Sigmoid colon (tissue), 6 donors: ENCODE measurements at regions not wholly inside any gene's neighbourhood (a gene's known extent, or its start where the extent isn't known, plus 50 kb on each side); places are given as distances from the start of the nearest gene placed in this dataset.

ENCODE experiments used
- DNase-seq: peaks from one replicate; pipeline ENCODE4 v3.0.0-alpha.2; 2019
- H3K27ac ChIP-seq, 4 donors: fragments of 200-600 bp; sonication (generic); one replicate each; pipeline ENCODE4 v1.5.1; 2016 to 2019; ENCODE audit warnings: mild to moderate bottlenecking in 1 of 4
- H3K27me3 ChIP-seq, 3 donors: fragments of 200-600 bp; sonication (generic); one replicate each; pipeline ENCODE4 v1.5.1; 2019; ENCODE audit warnings: mild to moderate bottlenecking in 1 of 3
- H3K36me3 ChIP-seq, 4 donors: fragments of 200-600 bp; sonication (generic); one replicate each; pipeline ENCODE4 v1.5.1; 2016 to 2019
- H3K4me1 ChIP-seq, 4 donors: fragments of 200-600 bp; sonication (generic); one replicate each; pipeline ENCODE4 v1.5.1; 2017 to 2019
- H3K4me3 ChIP-seq, 4 donors: fragments of 200-600 bp; sonication (generic); one replicate each; pipeline ENCODE4 v1.5.1; 2017 to 2019; ENCODE audit warnings: mild to moderate bottlenecking in 2 of 4, moderate library complexity in 1 of 4
- H3K9me3 ChIP-seq, 4 donors: fragments of 200-600 bp in 3 of 4; sonication (generic) in 3 of 4; one replicate each; pipeline versions ENCODE4 v1.5.1 to v1.6.1; 2013 to 2019
- CTCF ChIP-seq, 4 experiments: fragments of 450-650 bp in 3 of 4; fragments of 200-600 bp in 1 of 4; IDR thresholded peaks; one replicate each; pipeline ENCODE4 v1.5.1; 2016 to 2019; ENCODE audit warnings: antibody characterized with exemption in 4 of 4, mild to moderate bottlenecking in 3 of 4, moderate library complexity in 2 of 4
- EP300 ChIP-seq, 4 donors: sonication (generic); formaldehyde crosslinking; IDR thresholded peaks; one replicate each; pipeline ENCODE4 v1.6.1; 2017; ENCODE audit warnings: antibody characterized with exemption in 4 of 4
- POLR2A ChIP-seq, 2 donors: fragments of 450-650 bp; IDR thresholded peaks; one replicate each; pipeline ENCODE4 v1.6.1; 2016; ENCODE audit warnings: antibody characterized with exemption in 2 of 2, mild to moderate bottlenecking in 2 of 2, moderate library complexity in 2 of 2
- POLR2AphosphoS5 ChIP-seq, 4 donors: sonication (generic); formaldehyde crosslinking; IDR thresholded peaks; one replicate each; pipeline ENCODE4 v1.6.1; 2017; ENCODE audit warnings: antibody characterized with exemption in 4 of 4
- WGBS, 2 donors: extraction: QIAGEN DNeasy Blood & Tissue Kit; methylation state at CpG; one replicate each; pipeline ENCODE4 v1.1.7; 2013; 5-methylcytosine and 5-hydroxymethylcytosine counted together
- intact Hi-C: fragments of 100-400 bp; cut with DNase I; formaldehyde crosslinking; loops from one replicate; pipeline ENCODE4 v1.15.1; 2023
- donor health status: healthy with polysubstance abuse.
- donor health status: healthy.

- TF ChIP-seq CTCF (IDR thresholded peaks at IDR 0.05), result no peak
- TF ChIP-seq EP300 (IDR thresholded peaks at IDR 0.05), result no peak
- no peak for TF ChIP-seq POLR2AphosphoS5 (IDR thresholded peaks at IDR 0.05)
- TF ChIP-seq POLR2A (IDR thresholded peaks at IDR 0.05), result no peak
- no peak for DNase-seq
- intact Hi-C loops, result no loop called here
- 84 to 87% methylated on average over 4 of the region's 4 CpGs for WGBS, 2 donors
- H3K4me3 ChIP-seq, result no peak overlapping the region
- no peaks in the 10 kb centered on the region for H3K36me3 ChIP-seq
- H3K9me3 ChIP-seq, result no peaks in the 10 kb centered on the region
- H3K4me1 ChIP-seq, result no peaks in the 10 kb centered on the region
- no peak overlapping the region for H3K27ac ChIP-seq
- H3K27me3 ChIP-seq, result no peaks in the 10 kb centered on the region
Observed at GRCh38 chr4:129438456-129438981, 342.6 kb downstream of the C4orf33 start.

- TF ChIP-seq CTCF (IDR thresholded peaks at IDR 0.05) (no peak), POLR2AphosphoS5 (IDR thresholded peaks at IDR 0.05) (no peak)
- intact Hi-C loops, result no loop called here
Observed at GRCh38 chr4:129446074-129446473, 350.1 kb downstream of the C4orf33 start.

GRCh38 chr4:129453524-129454200 is 357.7 kb downstream of the C4orf33 start:
- 89 to 92% methylated on average over 4 of the region's 4 CpGs for WGBS, 2 donors
- no peak overlapping the region for H3K27ac ChIP-seq
- H3K9me3 ChIP-seq, result no peaks in the 10 kb centered on the region
- intact Hi-C loops, result no loop called here
- H3K36me3 ChIP-seq, result no peaks in the 10 kb centered on the region
- H3K4me1 ChIP-seq, result no peaks in the 10 kb centered on the region
- H3K27me3 ChIP-seq, result no peaks in the 10 kb centered on the region
- no peak for TF ChIP-seq EP300 (IDR thresholded peaks at IDR 0.05)
- no peak for TF ChIP-seq POLR2AphosphoS5 (IDR thresholded peaks at IDR 0.05)
- no peak for TF ChIP-seq POLR2A (IDR thresholded peaks at IDR 0.05)
- TF ChIP-seq CTCF (IDR thresholded peaks at IDR 0.05), result no peak
- H3K4me3 ChIP-seq, result no peak overlapping the region
- DNase-seq, result no peak

More at GRCh38 chr4:129446074-129446473, 350.1 kb downstream of the C4orf33 start:
- H3K4me1 ChIP-seq, result no peaks in the 10 kb centered on the region
- no peaks in the 10 kb centered on the region for H3K9me3 ChIP-seq
- no peak for DNase-seq
- H3K36me3 ChIP-seq, result no peaks in the 10 kb centered on the region
- no peak overlapping the region for H3K27ac ChIP-seq
- no peaks in the 10 kb centered on the region for H3K27me3 ChIP-seq
- WGBS, 2 donors, result 60 to 67% methylated on average over 1 of the region's 1 CpG
- no peak overlapping the region for H3K4me3 ChIP-seq

- TF ChIP-seq EP300 (IDR thresholded peaks at IDR 0.05), result no peak
- TF ChIP-seq POLR2AphosphoS5 (IDR thresholded peaks at IDR 0.05), result no peak
- TF ChIP-seq POLR2A (IDR thresholded peaks at IDR 0.05), result no peak
- no peak for TF ChIP-seq CTCF (IDR thresholded peaks at IDR 0.05)
- Histone ChIP-seq H3K4me3 (no peak overlapping the region), H3K27me3 (no peaks in the 10 kb centered on the region), H3K36me3 (no peaks in the 10 kb centered on the region), H3K27ac (no peak overlapping the region), H3K4me1 (no peaks in the 10 kb centered on the region), H3K9me3 (no peaks in the 10 kb centered on the region)
- no peak for DNase-seq
- intact Hi-C loops, result no loop called here
- 88% methylated on average over 1 of the region's 1 CpG for WGBS, 2 donors
Observed at GRCh38 chr4:129455482-129455881, 359.5 kb downstream of the C4orf33 start.

GRCh38 chr4:129468624-129469023 is 372.7 kb downstream of the C4orf33 start:
- Histone ChIP-seq H3K27me3 (no peaks in the 10 kb centered on the region), H3K4me1 (no peaks in the 10 kb centered on the region), H3K27ac (no peak overlapping the region), H3K4me3 (no peak overlapping the region), H3K9me3 (no peaks in the 10 kb centered on the region), H3K36me3 (no peaks in the 10 kb centered on the region)
- TF ChIP-seq EP300 (IDR thresholded peaks at IDR 0.05), result no peak
- TF ChIP-seq CTCF (IDR thresholded peaks at IDR 0.05), result no peak
- no peak for TF ChIP-seq POLR2AphosphoS5 (IDR thresholded peaks at IDR 0.05)
- no peak for TF ChIP-seq POLR2A (IDR thresholded peaks at IDR 0.05)
- 91 to 94% methylated on average over 1 of the region's 1 CpG for WGBS, 2 donors
- no peak for DNase-seq
- intact Hi-C loops, result no loop called here
